Stimulated activated effector memory CD8-positive, alpha-beta T cell treated with anti-CD3 and anti-CD28 coated beads, Interleukin-12 subunit alpha, Interleukin-12 subunit beta, amount 100 ng/mL, for 72 hours (primary cell): ENCODE measurements at regions not wholly inside any gene's neighbourhood (a gene's known extent, or its start where the extent isn't known, plus 50 kb on each side); places are given as distances from the start of the nearest gene placed in this dataset.

Experiments
- ATAC-seq: fragments of 150-1000 bp; cut with Tn5 transposase; 2 replicates; pipeline ENCODE4 v1.10.0; 2021
- DNase-seq, 2 donors: peaks; one replicate each; pipeline ENCODE4 v3.0.0; 2021 to 2022; ENCODE audit warnings: low spot score in 2 of 2
- H3K27ac Mint-ChIP-seq: one replicate; pipeline ENCODE4 v1.8.0; 2022; ENCODE audit warnings: mild to moderate bottlenecking, mixed read lengths
- H3K36me3 Mint-ChIP-seq: one replicate; pipeline ENCODE4 v1.8.0; 2022; ENCODE audit warnings: mild to moderate bottlenecking, mixed read lengths
- H3K4me1 Mint-ChIP-seq: one replicate; pipeline ENCODE4 v1.8.0; 2022; ENCODE audit warnings: mixed read lengths
- H3K4me3 Mint-ChIP-seq: one replicate; pipeline ENCODE4 v1.8.0; 2022; ENCODE audit warnings: mild to moderate bottlenecking, mixed read lengths
- H3K9me3 Mint-ChIP-seq: one replicate; pipeline ENCODE4 v1.8.0; 2022; ENCODE audit warnings: mixed read lengths

- no peak for DNase-seq
- no peaks in the 10 kb centered on the region for H3K36me3 Mint-ChIP-seq
- no peak for ATAC-seq
- no peaks in the 10 kb centered on the region for H3K4me1 Mint-ChIP-seq
- no peak overlapping the region for H3K27ac Mint-ChIP-seq
- no peak overlapping the region for H3K4me3 Mint-ChIP-seq
- H3K9me3 Mint-ChIP-seq: no peaks in the 10 kb centered on the region
Observed at GRCh38 chr5:68529581-68529980, 314.0 kb downstream of the PIK3R1 start.

GRCh38 chr5:68531970-68532369 is 316.4 kb downstream of the PIK3R1 start:
- H3K9me3 Mint-ChIP-seq: no peaks in the 10 kb centered on the region

GRCh38 chr5:68533051-68533450 is 317.5 kb downstream of the PIK3R1 start:
- Mint-ChIP-seq H3K4me1 (no peaks in the 10 kb centered on the region), H3K36me3 (no peaks in the 10 kb centered on the region), H3K27ac (no peak overlapping the region), H3K9me3 (no peaks in the 10 kb centered on the region), H3K4me3 (no peak overlapping the region)
- ATAC-seq: no peak
- no peak for DNase-seq

More at GRCh38 chr5:68531970-68532369, 316.4 kb downstream of the PIK3R1 start:
- ATAC-seq: no peak
- H3K4me3 Mint-ChIP-seq: no peak overlapping the region
- DNase-seq: no peak
- no peaks in the 10 kb centered on the region for H3K36me3 Mint-ChIP-seq
- H3K27ac Mint-ChIP-seq: no peak overlapping the region
- H3K4me1 Mint-ChIP-seq: no peaks in the 10 kb centered on the region

GRCh38 chr5:68533571-68534084 is 318.1 kb downstream of the PIK3R1 start:
- Mint-ChIP-seq H3K4me1 (no peaks in the 10 kb centered on the region), H3K27ac (no peak overlapping the region), H3K9me3 (no peaks in the 10 kb centered on the region), H3K4me3 (no peak overlapping the region), H3K36me3 (no peaks in the 10 kb centered on the region)
- DNase-seq: no peak
- no peak for ATAC-seq

GRCh38 chr5:68534131-68534940 is 318.8 kb downstream of the PIK3R1 start:
- ATAC-seq (no peak), DNase-seq (no peak)
- H3K9me3 Mint-ChIP-seq: no peaks in the 10 kb centered on the region
- no peak overlapping the region for H3K4me3 Mint-ChIP-seq
- H3K4me1 Mint-ChIP-seq: no peaks in the 10 kb centered on the region
- no peaks in the 10 kb centered on the region for H3K36me3 Mint-ChIP-seq
- peak overlapping the region; percentile 23 for H3K27ac Mint-ChIP-seq

- Mint-ChIP-seq H3K9me3 (no peaks in the 10 kb centered on the region), H3K27ac (no peak overlapping the region), H3K4me1 (no peaks in the 10 kb centered on the region), H3K36me3 (no peaks in the 10 kb centered on the region), H3K4me3 (no peak overlapping the region)
- ATAC-seq: no peak
- DNase-seq: no peak
Observed at GRCh38 chr5:68534956-68535520, 319.5 kb downstream of the PIK3R1 start.

GRCh38 chr5:68538814-68539420 is 323.4 kb downstream of the PIK3R1 start:
- ATAC-seq: no peak
- Mint-ChIP-seq H3K9me3 (no peaks in the 10 kb centered on the region), H3K4me1 (no peaks in the 10 kb centered on the region), H3K4me3 (no peak overlapping the region), H3K27ac (no peak overlapping the region), H3K36me3 (no peaks in the 10 kb centered on the region)
- DNase-seq: no peak

- Mint-ChIP-seq H3K4me1 (no peaks in the 10 kb centered on the region), H3K27ac (no peak overlapping the region)
Observed at GRCh38 chr5:68540798-68541590, 325.4 kb downstream of the PIK3R1 start.

GRCh38 chr5:68542207-68542606 is 326.7 kb downstream of the PIK3R1 start:
- no peak overlapping the region for H3K27ac Mint-ChIP-seq
- no peaks in the 10 kb centered on the region for H3K36me3 Mint-ChIP-seq
- no peaks in the 10 kb centered on the region for H3K4me1 Mint-ChIP-seq
- no peak for ATAC-seq
- H3K9me3 Mint-ChIP-seq: no peaks in the 10 kb centered on the region
- no peak for DNase-seq
- H3K4me3 Mint-ChIP-seq: no peak overlapping the region

More at GRCh38 chr5:68540798-68541590, 325.4 kb downstream of the PIK3R1 start:
- Mint-ChIP-seq H3K36me3 (no peaks in the 10 kb centered on the region), H3K9me3 (no peaks in the 10 kb centered on the region), H3K4me3 (no peak overlapping the region)
- ATAC-seq: no peak
- no peak for DNase-seq

- no peaks in the 10 kb centered on the region for H3K4me1 Mint-ChIP-seq
Observed at GRCh38 chr5:68543212-68543611, 327.7 kb downstream of the PIK3R1 start.

GRCh38 chr5:68544091-68544647 is 328.6 kb downstream of the PIK3R1 start:
- Mint-ChIP-seq H3K9me3 (no peaks in the 10 kb centered on the region), H3K4me3 (no peak overlapping the region), H3K36me3 (no peaks in the 10 kb centered on the region), H3K4me1 (no peaks in the 10 kb centered on the region), H3K27ac (no peak overlapping the region)
- ATAC-seq (no peak), DNase-seq (no peak)

More at GRCh38 chr5:68543212-68543611, 327.7 kb downstream of the PIK3R1 start:
- Mint-ChIP-seq H3K27ac (no peak overlapping the region), H3K4me3 (no peak overlapping the region), H3K36me3 (no peaks in the 10 kb centered on the region), H3K9me3 (no peaks in the 10 kb centered on the region)
- DNase-seq (no peak), ATAC-seq (no peak)

GRCh38 chr5:68544648-68545552 is 329.3 kb downstream of the PIK3R1 start:
- H3K36me3 Mint-ChIP-seq: no peaks in the 10 kb centered on the region
- no peak overlapping the region for H3K27ac Mint-ChIP-seq
- DNase-seq: no peak
- ATAC-seq: no peak
- H3K4me3 Mint-ChIP-seq: no peak overlapping the region
- H3K9me3 Mint-ChIP-seq: no peaks in the 10 kb centered on the region
- no peaks in the 10 kb centered on the region for H3K4me1 Mint-ChIP-seq

- Mint-ChIP-seq H3K4me1 (no peaks in the 10 kb centered on the region), H3K36me3 (no peaks in the 10 kb centered on the region), H3K4me3 (no peak overlapping the region), H3K27ac (no peak overlapping the region), H3K9me3 (no peaks in the 10 kb centered on the region)
- DNase-seq: no peak
- no peak for ATAC-seq
Observed at GRCh38 chr5:68545636-68546295, 330.2 kb downstream of the PIK3R1 start.

GRCh38 chr5:68547056-68547455 is 331.5 kb downstream of the PIK3R1 start:
- ATAC-seq: no peak
- DNase-seq: no peak
- no peaks in the 10 kb centered on the region for H3K4me1 Mint-ChIP-seq
- no peak overlapping the region for H3K4me3 Mint-ChIP-seq
- no peaks in the 10 kb centered on the region for H3K36me3 Mint-ChIP-seq
- no peaks in the 10 kb centered on the region for H3K9me3 Mint-ChIP-seq
- H3K27ac Mint-ChIP-seq: no peak overlapping the region
